ENCODE measurements at regions not wholly inside any gene's neighbourhood (a gene's known extent, or its start where the extent isn't known, plus 50 kb on each side); places are given as distances from the start of the nearest gene placed in this dataset.

- H3K9ac ChIP-seq (ENCODE audit: insufficient read depth, low read length), result no peak overlapping the region
- H3K27me3 ChIP-seq (ENCODE audit: control insufficient read depth, insufficient read depth, low read length), result no peaks in the 10 kb centered on the region
- no peaks in the 10 kb centered on the region for H3K4me1 ChIP-seq (ENCODE audit: control insufficient read depth, extremely low read depth, insufficient read depth, low read length)
- H3K27ac ChIP-seq (ENCODE audit: insufficient read depth, low read length), result no peak overlapping the region
- no peak overlapping the region for H3K4me3 ChIP-seq (replicated peaks in 1 of 4; ENCODE audit: control extremely low read depth in 1 of 4, insufficient read depth in 1 of 4, low read depth in 3 of 4, low read length in 4 of 4)
- H3K36me3 ChIP-seq (ENCODE audit: control insufficient read depth, insufficient read depth, low read length), result no peaks in the 10 kb centered on the region
- H4K20me1 ChIP-seq (ENCODE audit: control insufficient read depth, extremely low read depth, insufficient read depth, low read length), result no peaks in the 10 kb centered on the region
- no peaks in the 10 kb centered on the region for H3K79me2 ChIP-seq (ENCODE audit: control insufficient read depth, insufficient read depth, low read length)
- no peak overlapping the region for H2AFZ ChIP-seq (ENCODE audit: low read length)
- H3K4me2 ChIP-seq (ENCODE audit: extremely low read depth, insufficient read depth, low read length), result no peak overlapping the region
- no peak for DNase-seq (ENCODE audit: low read depth in 2 of 2)
- no peak for TF ChIP-seq EZH2 (IDR thresholded peaks at IDR 0.05; ENCODE audit: low read length, missing control alignments)
- TF ChIP-seq CTCF (conservative IDR thresholded peaks at IDR 0.05 in 1 of 2, IDR thresholded peaks at IDR 0.05 in 1 of 2; ENCODE audit: low read depth in 1 of 2, low read length in 2 of 2), result no peak
- no peaks in the 10 kb centered on the region for H3K9me3 ChIP-seq (ENCODE audit: control insufficient read depth, insufficient read depth, low read depth, low read length)
Measured at GRCh38 chr2:41040782-41041520, 589.1 kb upstream of the SLC8A1 start.

GRCh38 chr2:41042343-41042742, 590.5 kb upstream of the SLC8A1 start:
- Histone ChIP-seq H3K27ac (ENCODE audit: insufficient read depth, low read length) (no peak overlapping the region), H3K36me3 (ENCODE audit: control insufficient read depth, insufficient read depth, low read length) (no peaks in the 10 kb centered on the region), H3K4me2 (ENCODE audit: extremely low read depth, insufficient read depth, low read length) (no peak overlapping the region), H4K20me1 (ENCODE audit: control insufficient read depth, extremely low read depth, insufficient read depth, low read length) (no peaks in the 10 kb centered on the region), H3K27me3 (ENCODE audit: control insufficient read depth, insufficient read depth, low read length) (no peaks in the 10 kb centered on the region), H3K4me3 (replicated peaks in 1 of 4; ENCODE audit: control extremely low read depth in 1 of 4, insufficient read depth in 1 of 4, low read depth in 3 of 4, low read length in 4 of 4) (no peak overlapping the region), H3K4me1 (ENCODE audit: control insufficient read depth, extremely low read depth, insufficient read depth, low read length) (no peaks in the 10 kb centered on the region), H3K9me3 (ENCODE audit: control insufficient read depth, insufficient read depth, low read depth, low read length) (no peaks in the 10 kb centered on the region), H3K79me2 (ENCODE audit: control insufficient read depth, insufficient read depth, low read length) (no peaks in the 10 kb centered on the region), H2AFZ (ENCODE audit: low read length) (no peak overlapping the region), H3K9ac (ENCODE audit: insufficient read depth, low read length) (no peak overlapping the region)
- DNase-seq (ENCODE audit: low read depth in 2 of 2), result peak in 1 of 2 donors; percentile 15
- TF ChIP-seq EZH2 (IDR thresholded peaks at IDR 0.05; ENCODE audit: low read length, missing control alignments) (no peak), CTCF (conservative IDR thresholded peaks at IDR 0.05 in 1 of 2, IDR thresholded peaks at IDR 0.05 in 1 of 2; ENCODE audit: low read depth in 1 of 2, low read length in 2 of 2) (no peak)

DNA sequence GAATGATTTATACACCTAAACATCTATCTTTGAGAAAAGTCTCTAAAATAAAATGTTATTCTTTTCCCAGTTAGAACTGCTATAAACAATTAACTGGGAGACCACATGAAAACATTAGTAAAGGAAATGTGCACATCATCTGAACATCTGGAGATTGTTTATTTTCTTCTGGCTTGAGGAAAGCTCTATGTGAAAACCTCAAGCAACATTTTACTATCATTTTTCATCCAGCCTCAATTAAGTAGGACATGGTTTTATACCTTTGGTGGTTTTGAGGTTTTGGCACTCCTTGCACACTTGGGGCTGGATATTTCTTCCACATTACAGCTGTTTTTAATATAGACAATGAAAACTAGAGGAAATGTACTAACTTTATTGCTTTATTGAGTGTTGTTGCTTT, 609.5 kb upstream of the SLC8A1 start:
- no peak overlapping the region for H2AFZ ChIP-seq (ENCODE audit: low read length)
- H3K27me3 ChIP-seq (ENCODE audit: control insufficient read depth, insufficient read depth, low read length), result no peaks in the 10 kb centered on the region
- no peak overlapping the region for H3K27ac ChIP-seq (ENCODE audit: insufficient read depth, low read length)
- no peak overlapping the region for H3K4me2 ChIP-seq (ENCODE audit: extremely low read depth, insufficient read depth, low read length)
- no peak for TF ChIP-seq CTCF (conservative IDR thresholded peaks at IDR 0.05 in 1 of 2, IDR thresholded peaks at IDR 0.05 in 1 of 2; ENCODE audit: low read depth in 1 of 2, low read length in 2 of 2)
- no peak for TF ChIP-seq EZH2 (IDR thresholded peaks at IDR 0.05; ENCODE audit: low read length, missing control alignments)
- DNase-seq (ENCODE audit: low read depth in 2 of 2), result peak; percentile 57 to 58
- H4K20me1 ChIP-seq (ENCODE audit: control insufficient read depth, extremely low read depth, insufficient read depth, low read length), result no peaks in the 10 kb centered on the region
- H3K9me3 ChIP-seq (ENCODE audit: control insufficient read depth, insufficient read depth, low read depth, low read length), result no peaks in the 10 kb centered on the region
- H3K4me3 ChIP-seq (replicated peaks in 1 of 4; ENCODE audit: control extremely low read depth in 1 of 4, insufficient read depth in 1 of 4, low read depth in 3 of 4, low read length in 4 of 4), result no peak overlapping the region
- no peaks in the 10 kb centered on the region for H3K4me1 ChIP-seq (ENCODE audit: control insufficient read depth, extremely low read depth, insufficient read depth, low read length)
- no peaks in the 10 kb centered on the region for H3K36me3 ChIP-seq (ENCODE audit: control insufficient read depth, insufficient read depth, low read length)
- no peaks in the 10 kb centered on the region for H3K79me2 ChIP-seq (ENCODE audit: control insufficient read depth, insufficient read depth, low read length)
- no peak overlapping the region for H3K9ac ChIP-seq (ENCODE audit: insufficient read depth, low read length)

Data from fibroblast of lung (primary cell).